ENCODE measurements at regions not wholly inside any gene's neighbourhood (a gene's known extent, or its start where the extent isn't known, plus 50 kb on each side); places are given as distances from the start of the nearest gene placed in this dataset.

DNA sequence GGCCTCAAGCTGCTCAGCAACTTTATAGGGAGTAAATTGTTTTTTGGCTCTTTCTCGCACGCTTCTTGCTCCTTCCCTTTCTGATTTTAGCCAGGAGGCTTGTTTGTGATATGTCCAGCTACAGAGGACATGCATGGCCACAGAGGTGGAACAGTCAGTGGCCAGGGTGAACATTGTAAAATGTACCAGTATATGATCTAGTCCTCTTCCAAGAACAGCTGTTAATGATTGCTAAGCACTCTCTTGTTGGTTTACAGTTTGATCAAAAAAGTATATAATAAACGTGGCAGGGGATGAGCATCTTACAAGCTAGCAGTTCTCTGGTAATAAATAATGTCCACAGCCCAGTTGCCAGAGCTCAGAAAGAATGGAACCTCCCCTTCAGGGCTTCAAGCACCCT lies 461.7 kb upstream of the DYNLRB2 start:
- TF ChIP-seq FOXK2 (IDR thresholded peaks at IDR 0.05) = no peak
- no peak for TF ChIP-seq SP1 (IDR thresholded peaks at IDR 0.05)
- TF ChIP-seq BHLHE40 (IDR thresholded peaks at IDR 0.05; ENCODE audit: borderline replicate concordance) = no peak
- TF ChIP-seq, protein P1, sequence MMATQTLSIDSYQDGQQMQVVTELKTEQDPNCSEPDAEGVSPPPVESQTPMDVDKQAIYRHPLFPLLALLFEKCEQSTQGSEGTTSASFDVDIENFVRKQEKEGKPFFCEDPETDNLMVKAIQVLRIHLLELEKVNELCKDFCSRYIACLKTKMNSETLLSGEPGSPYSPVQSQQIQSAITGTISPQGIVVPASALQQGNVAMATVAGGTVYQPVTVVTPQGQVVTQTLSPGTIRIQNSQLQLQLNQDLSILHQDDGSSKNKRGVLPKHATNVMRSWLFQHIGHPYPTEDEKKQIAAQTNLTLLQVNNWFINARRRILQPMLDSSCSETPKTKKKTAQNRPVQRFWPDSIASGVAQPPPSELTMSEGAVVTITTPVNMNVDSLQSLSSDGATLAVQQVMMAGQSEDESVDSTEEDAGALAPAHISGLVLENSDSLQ (IDR thresholded peaks at IDR 0.05) = no peak
- no peak for TF ChIP-seq CTBP1 (IDR thresholded peaks at IDR 0.05; ENCODE audit: borderline replicate concordance)
- no peak for TF ChIP-seq LEF1 (IDR thresholded peaks at IDR 0.05; ENCODE audit: borderline replicate concordance)
- TF ChIP-seq ELF4 (IDR thresholded peaks at IDR 0.05) = no peak
- TF ChIP-seq FOXA1 (IDR thresholded peaks at IDR 0.05) = no peak
- no peak for TF ChIP-seq ARNT (IDR thresholded peaks at IDR 0.05)
- TF ChIP-seq TARDBP (IDR thresholded peaks at IDR 0.05) = no peak
- no peak for TF ChIP-seq ZNF384 (IDR thresholded peaks at IDR 0.05)
- no peak for TF ChIP-seq NFRKB (IDR thresholded peaks at IDR 0.05)
- no peak for TF ChIP-seq SUZ12 (IDR thresholded peaks at IDR 0.05)
- no peak for TF ChIP-seq FOXM1 (IDR thresholded peaks at IDR 0.05; ENCODE audit: borderline replicate concordance)
